H1 (cell line): ENCODE measurements at regions not wholly inside any gene's neighbourhood (a gene's known extent, or its start where the extent isn't known, plus 50 kb on each side); places are given as distances from the start of the nearest gene placed in this dataset.

Experiments used
- CTCF ChIA-PET: fragments of 300-600 bp; sonication (Branson Sonifier 250); formaldehyde crosslinking; loops from one replicate; lab custom pipeline; 2021; ENCODE audit not compliant: partially characterized antibody; lab: Charles Lee
- POLR2A ChIA-PET: fragments of 300-600 bp; sonication (Branson Sonifier 250); formaldehyde crosslinking; loops from one replicate; lab custom pipeline; 2021; ENCODE audit warnings: inconsistent platforms; ENCODE audit not compliant: partially characterized antibody; lab: Charles Lee
- DNase-seq, 2 experiments: peaks; one replicate each; pipeline versions ENCODE4 v3.0.0 to v3.0.0-alpha.2; 2010 to 2022; ENCODE audit warnings: low spot score in 2 of 2, low read depth in 1 of 2, mixed read lengths in 1 of 2
- FAIRE-seq: peaks from 2 replicates; lab custom pipeline; 2011; peaks lifted over from hg19 to GRCh38; lab: Jason Lieb, UNC
- H2AFZ ChIP-seq: 2 replicates; pipeline ENCODE4 v1.8.1; 2012; ENCODE audit warnings: low read length, inconsistent platforms
- H2AK5ac ChIP-seq: 2 replicates; pipeline ENCODE4 v1.6.1; 2013; ENCODE audit warnings: low read depth, low read length
- H2BK120ac ChIP-seq: replicated peaks from 2 replicates; pipeline ENCODE3; 2013; ENCODE audit warnings: low read depth, low read length, inconsistent platforms
- H2BK12ac ChIP-seq: 2 replicates; pipeline ENCODE4 v1.6.1; 2013; ENCODE audit warnings: low read depth, low read length
- H2BK15ac ChIP-seq: 2 replicates; pipeline ENCODE4 v1.6.1; 2013; ENCODE audit warnings: low read length
- H2BK20ac ChIP-seq: 2 replicates; pipeline ENCODE4 v1.6.1; 2013; ENCODE audit warnings: low read length
- H2BK5ac ChIP-seq: 2 replicates; pipeline ENCODE4 v1.6.1; 2013; ENCODE audit warnings: low read depth, low read length
- H3K14ac ChIP-seq: 2 replicates; pipeline ENCODE4 v1.6.1; 2013; ENCODE audit warnings: inconsistent platforms; ENCODE audit not compliant: insufficient read length
- H3K18ac ChIP-seq: 2 replicates; pipeline ENCODE4 v1.6.1; 2013; ENCODE audit warnings: low read length; ENCODE audit errors: extremely low read depth
- H3K23ac ChIP-seq: 2 replicates; pipeline ENCODE4 v1.6.1; 2013; ENCODE audit warnings: inconsistent platforms; ENCODE audit not compliant: insufficient read length
- H3K23me2 ChIP-seq: 2 replicates; pipeline ENCODE4 v1.6.1; 2013; ENCODE audit warnings: low read depth, low read length
- H3K27ac ChIP-seq: 2 replicates; pipeline ENCODE4 v1.6.1; 2011; ENCODE audit warnings: low read depth, low read length, inconsistent platforms
- H3K27me3 ChIP-seq, 4 experiments: replicated peaks in 1 of 4; 1 replicate in 1 of 4; 2 replicates in 3 of 4; pipeline versions ENCODE4 v1.6.1 to v1.8.1; 2011 to 2013; ENCODE audit warnings: low read length in 3 of 4, mild to moderate bottlenecking in 3 of 4, inconsistent platforms in 2 of 4, mixed read lengths in 2 of 4, moderate library complexity in 1 of 4; ENCODE audit not compliant: control insufficient read depth in 3 of 4, insufficient read depth in 3 of 4; ENCODE audit errors: extremely low read depth in 1 of 4
- H3K36me3 ChIP-seq, 4 experiments: 2 replicates each; pipeline versions ENCODE4 v1.6.1 to v1.8.1; 2011 to 2013; ENCODE audit warnings: mild to moderate bottlenecking in 4 of 4, low read length in 3 of 4, moderate library complexity in 2 of 4, control low read depth in 1 of 4, inconsistent platforms in 1 of 4; ENCODE audit not compliant: insufficient read depth in 4 of 4, control insufficient read depth in 2 of 4
- H3K4ac ChIP-seq: replicated peaks from 2 replicates; pipeline ENCODE3; 2013; ENCODE audit warnings: low read length, low read depth, mixed read lengths, inconsistent platforms; ENCODE audit not compliant: insufficient read length
- H3K4me1 ChIP-seq, 4 experiments: replicated peaks in 1 of 4; 1 replicate in 1 of 4; 2 replicates in 3 of 4; pipeline versions ENCODE4 v1.6.1 to v1.8.1; 2011 to 2013; ENCODE audit warnings: low read length in 3 of 4, inconsistent platforms in 2 of 4, mixed read lengths in 1 of 4; ENCODE audit not compliant: insufficient read depth in 4 of 4, control insufficient read depth in 3 of 4
- H3K4me2 ChIP-seq, 2 experiments: 2 replicates each; pipeline versions ENCODE4 v1.6.1 to v1.8.1; 2011 to 2013; ENCODE audit warnings: low read depth in 2 of 2, low read length in 2 of 2, control low read depth in 1 of 2, inconsistent platforms in 1 of 2, mild to moderate bottlenecking in 1 of 2; ENCODE audit not compliant: insufficient read depth in 1 of 2
- H3K4me3 ChIP-seq, 4 experiments: fragments of 200-600, 300-600 bp in 1 of 4; sonication (generic), shearing (Covaris generic), sonication (Bioruptor Twin) in 1 of 4; 2 replicates each; pipeline versions ENCODE4 v1.5.1 to v1.8.1; 2011 to 2016; ENCODE audit warnings: low read length in 4 of 4, low read depth in 3 of 4, control low read depth in 2 of 4, inconsistent platforms in 2 of 4, mild to moderate bottlenecking in 2 of 4, mixed read lengths in 1 of 4, moderate library complexity in 1 of 4; ENCODE audit not compliant: insufficient read depth in 2 of 4; ENCODE audit errors: extremely low read depth in 1 of 4
- H3K56ac ChIP-seq: replicated peaks from 2 replicates; pipeline ENCODE3; 2013; ENCODE audit warnings: low read depth, mild to moderate bottlenecking, mixed read lengths, low read length, inconsistent platforms; ENCODE audit not compliant: insufficient read length
- H3K79me1 ChIP-seq: 2 replicates; pipeline ENCODE4 v1.6.1; 2013; ENCODE audit warnings: low read depth, low read length, control low read depth
- H3K79me2 ChIP-seq, 2 experiments: 2 replicates each; pipeline versions ENCODE4 v1.6.1 to v1.8.1; 2012 to 2013; ENCODE audit warnings: low read length in 2 of 2, mild to moderate bottlenecking in 2 of 2, inconsistent platforms in 1 of 2; ENCODE audit not compliant: insufficient read depth in 2 of 2, control insufficient read depth in 1 of 2
- H3K9ac ChIP-seq, 4 experiments: replicated peaks in 1 of 4; 1 replicate in 1 of 4; 2 replicates in 3 of 4; pipeline versions ENCODE4 v1.6.1 to v1.8.1; 2011 to 2013; ENCODE audit warnings: low read depth in 3 of 4, low read length in 3 of 4, control low read depth in 2 of 4, mild to moderate bottlenecking in 2 of 4, moderate library complexity in 2 of 4, inconsistent platforms in 1 of 4; ENCODE audit errors: extremely low read depth in 1 of 4
- H3K9me3 ChIP-seq, 2 experiments: 2 replicates each; pipeline versions ENCODE4 v1.6.1 to v1.8.1; 2012 to 2013; ENCODE audit warnings: mild to moderate bottlenecking in 2 of 2, moderate library complexity in 2 of 2, control low read depth in 1 of 2, inconsistent platforms in 1 of 2, low read depth in 1 of 2, low read length in 1 of 2, mixed read lengths in 1 of 2; ENCODE audit not compliant: insufficient read depth in 2 of 2
- H4K20me1 ChIP-seq, 2 experiments: replicated peaks in 1 of 2; 2 replicates each; pipeline versions ENCODE3 to v1.8.1; 2011 to 2013; ENCODE audit warnings: inconsistent platforms in 2 of 2, low read length in 2 of 2, mild to moderate bottlenecking in 1 of 2; ENCODE audit not compliant: insufficient read depth in 2 of 2, control insufficient read depth in 1 of 2
- H4K5ac ChIP-seq: 2 replicates; pipeline ENCODE4 v1.6.1; 2013; ENCODE audit warnings: low read length, low read depth, mixed read lengths, inconsistent platforms; ENCODE audit not compliant: insufficient read length
- H4K8ac ChIP-seq: 2 replicates; pipeline ENCODE4 v1.8.0; 2013; ENCODE audit warnings: mild to moderate bottlenecking, moderate library complexity, low read length, inconsistent platforms; ENCODE audit not compliant: insufficient read depth; ENCODE audit errors: extremely low read depth
- H4K91ac ChIP-seq: replicated peaks from 2 replicates; pipeline ENCODE3; 2013; ENCODE audit warnings: low read length, mixed read lengths, inconsistent platforms; ENCODE audit not compliant: insufficient read length
- BRCA1 ChIP-seq: IDR thresholded peaks from 2 replicates; pipeline ENCODE4 v1.6.1; 2012; ENCODE audit warnings: low read depth, low read length, improper control_type of control experiment
- CHD1 ChIP-seq: IDR thresholded peaks from 2 replicates; pipeline ENCODE4 v1.6.1; 2012; ENCODE audit warnings: low read depth, low read length, improper control_type of control experiment
- CREB1 ChIP-seq: IDR thresholded peaks from 2 replicates; pipeline ENCODE4 v1.6.1; 2012; ENCODE audit warnings: inconsistent platforms
- CTBP2 ChIP-seq: IDR thresholded peaks from 2 replicates; pipeline ENCODE4 v1.7.0; 2011; ENCODE audit warnings: borderline replicate concordance, mild to moderate bottlenecking, moderate library complexity, mixed read lengths, low read length; ENCODE audit not compliant: insufficient read depth, insufficient read length
- EGR1 ChIP-seq: IDR thresholded peaks from 2 replicates; pipeline ENCODE4 v1.6.1; 2011; ENCODE audit warnings: low read depth, low read length, borderline replicate concordance
- FOSL1 ChIP-seq: IDR thresholded peaks from 2 replicates; pipeline ENCODE4 v1.6.1; 2011; ENCODE audit warnings: mild to moderate bottlenecking, low read depth, low read length, moderate library complexity; ENCODE audit not compliant: insufficient read depth
- MAFK ChIP-seq: IDR thresholded peaks from 2 replicates; pipeline ENCODE4 v1.6.1; 2012; ENCODE audit warnings: low read depth, mild to moderate bottlenecking, improper control_type of control experiment, low read length
- POLR2A ChIP-seq, 2 experiments: IDR thresholded peaks; 1 replicate in 1 of 2; 2 replicates in 1 of 2; pipeline ENCODE4 v1.6.1; 2011; ENCODE audit warnings: low read depth in 2 of 2, low read length in 2 of 2, mild to moderate bottlenecking in 2 of 2; ENCODE audit errors: control extremely low read depth in 1 of 2
- RNF2 ChIP-seq: fragments of 200-900, 300-1000 bp; sonication (generic); IDR thresholded peaks from 2 replicates; pipeline ENCODE4 v1.7.1; 2016; ENCODE audit warnings: borderline replicate concordance, low read depth, mild to moderate bottlenecking, antibody characterized with exemption, low read length; ENCODE audit not compliant: poor library complexity, severe bottlenecking; ENCODE audit errors: missing control alignments
- SRF ChIP-seq: IDR thresholded peaks from 2 replicates; pipeline ENCODE4 v1.6.1; 2011; ENCODE audit warnings: mild to moderate bottlenecking, low read depth, low read length, moderate library complexity
- TAF1 ChIP-seq: IDR thresholded peaks from 2 replicates; pipeline ENCODE4 v1.6.1; 2011; ENCODE audit warnings: mild to moderate bottlenecking, low read depth, low read length
- USF2 ChIP-seq: IDR thresholded peaks from 2 replicates; pipeline ENCODE4 v1.6.1; 2011; ENCODE audit warnings: low read length, improper control_type of control experiment
- YY1 ChIP-seq: IDR thresholded peaks from 2 replicates; pipeline ENCODE4 v1.6.1; 2011; ENCODE audit warnings: low read depth, mild to moderate bottlenecking, low read length
- WGBS, 2 experiments: shearing (Covaris generic) in 1 of 2; methylation state at CpG; one replicate each; pipeline versions ENCODE4 v1.1.6 to v1.1.7; 2013 to 2015; ENCODE audit warnings: low lambda C conversion rate in 2 of 2, mixed read lengths in 2 of 2, inconsistent platforms in 1 of 2, low coverage in 1 of 2, missing lambda C conversion rate in 1 of 2; ENCODE audit not compliant: insufficient replicate concordance in 2 of 2, insufficient coverage in 1 of 2, insufficient read length in 1 of 2; ENCODE audit errors: extremely low coverage in 1 of 2, missing lambda C conversion rate in 1 of 2; 5-methylcytosine and 5-hydroxymethylcytosine counted together
- TF ChIP-seq, protein P1 (sequence below): IDR thresholded peaks from 2 replicates; pipeline ENCODE4 v1.6.1; 2011; ENCODE audit warnings: low read depth, mild to moderate bottlenecking, low read length; ENCODE audit not compliant: insufficient read depth

GRCh38 chr6:113756290-113756665 lies 100.9 kb upstream of the MARCKS start:
- H3K23ac ChIP-seq: no peak overlapping the region
- DNase-seq (no peak), FAIRE-seq (no peak)
- H3K23me2 ChIP-seq: no peaks in the 10 kb centered on the region
- no peak overlapping the region for H4K8ac ChIP-seq
- H2AK5ac ChIP-seq: no peak overlapping the region
- ChIA-PET POLR2A (interaction anchor here (0.6 kb wide), 1 partner anchor 24 kb away, joined by 3 read pairs; no protein-coding TSS in a partner anchor), CTCF (no interaction called here)
- no peak overlapping the region for H2BK120ac ChIP-seq
- no peaks in the 10 kb centered on the region for H3K79me2 ChIP-seq
- H3K27me3 ChIP-seq: no peaks in the 10 kb centered on the region
- H3K79me1 ChIP-seq: no peaks in the 10 kb centered on the region
- no peak overlapping the region for H2AFZ ChIP-seq
- no peak overlapping the region for H3K4ac ChIP-seq
- no peaks in the 10 kb centered on the region for H4K20me1 ChIP-seq
- no peak overlapping the region for H3K27ac ChIP-seq
- H3K9me3 ChIP-seq: no peaks in the 10 kb centered on the region
- H2BK12ac ChIP-seq: no peak overlapping the region
- 80% methylated on average over 2 of the region's 2 CpGs; no CpG with 5 or more reads in 1 of the 2 experiments for WGBS, 2 experiments
- H3K56ac ChIP-seq: no peak overlapping the region
- H2BK5ac ChIP-seq: no peak overlapping the region
- no peaks in the 10 kb centered on the region for H3K4me1 ChIP-seq
- no peak overlapping the region for H3K9ac ChIP-seq
- H2BK15ac ChIP-seq: no peak overlapping the region
- H4K91ac ChIP-seq: no peak overlapping the region
- no peak overlapping the region for H4K5ac ChIP-seq
- no peaks in the 10 kb centered on the region for H3K36me3 ChIP-seq
- H3K18ac ChIP-seq: no peak overlapping the region
- H3K14ac ChIP-seq: no peak overlapping the region
- H3K4me3 ChIP-seq: no peak overlapping the region
- no peak overlapping the region for H2BK20ac ChIP-seq
- H3K4me2 ChIP-seq: no peak overlapping the region
- TF ChIP-seq CREB1: no peak
- TF ChIP-seq USF2: no peak
- no peak for TF ChIP-seq BRCA1
- TF ChIP-seq RNF2: no peak
- no peak for TF ChIP-seq TAF1
- TF ChIP-seq SRF: no peak
- TF ChIP-seq MAFK: no peak
- no peak for TF ChIP-seq YY1
- TF ChIP-seq POLR2A (IDR thresholded peaks at IDR 0.05; ENCODE audit: control extremely low read depth in 1 of 2, low read depth in 2 of 2, low read length in 2 of 2): no peak
- no peak for TF ChIP-seq CHD1
- TF ChIP-seq EGR1: no peak
- TF ChIP-seq, protein P1, sequence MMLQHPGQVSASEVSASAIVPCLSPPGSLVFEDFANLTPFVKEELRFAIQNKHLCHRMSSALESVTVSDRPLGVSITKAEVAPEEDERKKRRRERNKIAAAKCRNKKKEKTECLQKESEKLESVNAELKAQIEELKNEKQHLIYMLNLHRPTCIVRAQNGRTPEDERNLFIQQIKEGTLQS: no peak
- TF ChIP-seq CTBP2: no peak
- TF ChIP-seq FOSL1: no peak
